ENCODE measurements at regions not wholly inside any gene's neighbourhood (a gene's known extent, or its start where the extent isn't known, plus 50 kb on each side); places are given as distances from the start of the nearest gene placed in this dataset.

DNA sequence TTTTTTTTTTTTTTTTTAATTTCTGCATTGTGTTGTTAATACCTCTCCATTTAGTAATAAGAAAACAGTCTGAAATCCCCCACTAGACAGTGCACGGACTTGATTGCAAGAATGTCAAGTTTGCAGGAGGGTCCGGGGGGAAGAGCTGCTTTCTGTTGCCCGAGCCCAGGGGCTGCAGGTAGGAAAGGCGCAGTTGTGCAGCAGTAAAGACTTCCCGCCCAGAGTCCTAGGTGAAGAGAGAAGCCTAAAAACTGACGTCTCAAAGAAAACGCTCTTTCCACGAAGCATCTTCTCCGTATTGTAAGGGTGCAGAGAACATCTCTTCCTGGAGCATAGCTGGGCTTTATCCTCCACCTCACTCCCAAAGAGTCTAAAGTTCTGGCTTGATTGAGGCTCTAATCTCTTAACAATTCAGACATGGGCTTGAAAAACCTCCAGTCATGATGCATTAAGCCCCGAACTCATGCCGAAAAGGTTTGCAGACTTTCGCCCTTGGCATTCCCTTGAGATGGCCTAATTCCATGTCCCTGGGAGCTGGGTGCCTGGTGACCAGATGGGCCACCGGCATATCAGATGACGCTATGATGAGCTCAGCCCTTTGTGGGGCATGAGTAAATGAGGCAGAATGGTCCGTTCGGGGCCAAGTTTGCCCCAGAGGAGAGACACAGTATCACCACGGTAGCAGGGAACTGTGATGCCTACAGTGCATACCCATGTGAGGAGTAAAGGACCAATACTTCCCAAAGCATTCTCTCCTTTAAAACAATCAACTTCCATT, 436.2 kb upstream of the ZFHX3 start:
- intact Hi-C loops (cut with micrococcal nuclease) = no loop called here

- intact Hi-C loops (cut with micrococcal nuclease) = no loop called here
Measured at GRCh38 chr16:73483076-73483791, 435.3 kb upstream of the ZFHX3 start.

DNA sequence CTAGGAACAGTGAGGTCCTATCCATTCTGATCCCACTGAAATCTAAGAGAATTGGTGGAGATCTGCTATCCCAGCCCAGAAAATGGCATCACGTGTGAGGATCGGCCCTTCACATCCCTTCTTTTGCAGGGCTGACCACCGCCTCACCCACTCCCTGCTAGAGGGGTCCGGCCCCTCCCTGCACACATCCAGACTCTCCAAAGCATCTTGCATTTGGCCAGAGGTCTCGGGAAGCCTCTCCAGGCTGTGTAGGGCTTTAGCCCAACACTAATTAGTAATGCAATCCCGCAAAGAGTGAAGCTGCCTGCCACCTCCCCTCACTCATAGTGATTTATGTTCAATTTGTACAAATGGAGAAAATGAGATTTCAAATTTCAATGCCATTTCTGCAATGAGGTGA, 434.4 kb upstream of the ZFHX3 start:
- intact Hi-C loops (cut with micrococcal nuclease) = no loop called here

- intact Hi-C loops (cut with micrococcal nuclease) = no loop called here
Measured at GRCh38 chr16:73480381-73480780, 432.5 kb upstream of the ZFHX3 start.

GRCh38 chr16:73473713-73474112, 425.8 kb upstream of the ZFHX3 start:
- intact Hi-C loops (cut with micrococcal nuclease) = no loop called here

DNA sequence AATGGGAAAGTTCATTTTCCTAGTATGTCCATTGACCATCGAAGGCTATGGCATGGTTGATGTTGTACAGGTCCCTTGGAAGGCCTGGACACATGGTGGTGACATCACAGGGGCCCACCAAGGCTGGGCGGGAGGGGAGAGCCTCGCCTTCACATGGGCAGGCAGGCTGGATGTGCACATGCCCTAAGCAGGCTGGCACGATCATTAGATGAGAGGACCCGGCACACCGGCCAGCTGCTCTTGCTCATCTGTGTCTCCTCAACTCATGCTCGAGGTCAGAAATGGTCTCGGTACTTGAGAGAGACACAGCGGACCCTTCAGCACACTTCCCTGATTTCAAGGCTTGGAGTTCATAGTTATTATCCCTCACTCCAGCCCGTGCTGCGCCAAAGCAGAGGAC, 416.9 kb upstream of the ZFHX3 start:
- intact Hi-C loops (cut with micrococcal nuclease) = no loop called here

DNA sequence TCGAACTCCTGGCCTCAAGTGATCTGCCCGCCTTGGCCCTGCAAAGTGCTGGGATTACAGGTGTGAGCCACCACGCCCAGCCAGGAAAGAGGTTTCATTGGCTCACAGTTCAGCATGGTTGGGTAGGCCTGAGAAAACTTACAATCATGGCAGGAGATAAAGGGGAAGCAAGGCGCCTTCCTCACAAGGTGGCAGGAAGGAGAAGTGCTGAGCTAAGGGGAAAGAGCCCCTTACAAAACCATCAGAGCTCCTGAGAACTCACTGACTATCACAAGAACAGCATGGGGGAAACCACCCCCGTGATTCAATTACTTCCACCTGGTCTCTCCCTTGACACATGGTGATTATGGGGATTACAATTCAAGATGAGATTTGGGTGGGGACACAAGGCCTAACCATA, 411.7 kb upstream of the ZFHX3 start:
- intact Hi-C loops (cut with micrococcal nuclease) = no loop called here

DNA sequence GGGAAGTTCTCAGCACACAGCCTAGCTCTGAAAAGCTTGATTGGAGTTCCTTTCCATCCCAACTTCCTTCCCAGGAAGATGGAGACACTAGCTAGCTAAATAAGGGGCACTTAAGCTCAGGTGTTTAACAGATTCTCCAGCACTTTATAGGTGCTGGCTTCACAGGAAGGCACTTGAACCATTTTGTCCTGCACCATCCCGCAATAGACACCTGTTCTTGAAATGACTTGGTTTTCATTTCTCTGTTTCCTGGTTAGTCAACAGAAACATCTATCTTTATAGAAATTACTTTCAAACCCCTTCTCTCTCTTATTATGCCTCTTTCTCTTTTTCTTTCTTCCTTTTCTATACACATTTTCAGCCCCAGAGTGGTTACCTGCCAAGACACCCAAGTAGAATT, 409.9 kb upstream of the ZFHX3 start:
- intact Hi-C loops (cut with micrococcal nuclease) = no loop called here

- intact Hi-C loops (cut with micrococcal nuclease) = no loop called here
Measured at GRCh38 chr16:73448970-73449369, 401.0 kb upstream of the ZFHX3 start.

- intact Hi-C loops (cut with micrococcal nuclease) = no loop called here
Measured at GRCh38 chr16:73447846-73448245, 399.9 kb upstream of the ZFHX3 start.

DNA sequence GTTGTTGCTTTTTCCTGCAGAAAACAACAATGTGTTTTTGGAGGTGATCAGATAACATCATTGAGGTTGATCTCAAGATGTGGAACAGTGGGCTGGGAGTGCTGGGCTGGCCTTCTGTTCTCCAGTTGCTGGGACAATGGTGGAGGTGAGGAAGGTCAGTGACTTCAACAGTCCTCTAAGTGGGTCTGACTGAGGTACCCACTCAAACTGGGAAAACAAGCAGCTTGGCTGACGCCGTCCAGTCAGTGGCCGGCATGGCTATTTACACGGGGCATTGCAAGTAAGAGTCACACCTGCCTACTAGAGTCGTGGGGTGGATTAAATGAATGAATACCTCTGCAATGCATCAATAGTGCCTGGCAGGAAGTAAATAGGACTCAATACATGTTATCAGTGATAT, 386.7 kb upstream of the ZFHX3 start:
- intact Hi-C loops (cut with micrococcal nuclease) = no loop called here

GRCh38 chr16:73433731-73434307, 385.9 kb upstream of the ZFHX3 start:
- intact Hi-C loops (cut with micrococcal nuclease) = no loop called here

GRCh38 chr16:73432850-73433730, 385.2 kb upstream of the ZFHX3 start:
- intact Hi-C loops (cut with micrococcal nuclease) = no loop called here

DNA sequence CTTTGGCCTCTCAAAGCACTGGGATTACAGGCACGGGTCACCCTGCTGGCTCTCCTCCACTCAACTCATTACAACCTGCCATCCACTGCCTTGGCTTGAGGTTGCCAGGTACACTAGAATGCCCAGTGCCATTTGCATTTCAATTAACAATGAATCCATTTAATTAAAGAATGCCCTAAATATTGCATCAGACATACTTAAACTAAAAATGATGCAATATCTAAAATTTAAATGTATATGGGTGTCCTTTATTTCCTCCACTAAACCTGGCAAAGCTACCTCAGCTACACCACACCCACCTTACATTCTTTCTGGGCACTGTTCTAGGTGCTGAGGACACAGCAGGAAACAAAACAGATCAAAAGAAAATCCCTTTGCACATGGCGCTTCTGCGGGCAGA, 382.2 kb upstream of the ZFHX3 start:
- intact Hi-C loops (cut with micrococcal nuclease) = no loop called here

GRCh38 chr16:73428121-73428520, 380.2 kb upstream of the ZFHX3 start:
- intact Hi-C loops (cut with micrococcal nuclease) = no loop called here

DNA sequence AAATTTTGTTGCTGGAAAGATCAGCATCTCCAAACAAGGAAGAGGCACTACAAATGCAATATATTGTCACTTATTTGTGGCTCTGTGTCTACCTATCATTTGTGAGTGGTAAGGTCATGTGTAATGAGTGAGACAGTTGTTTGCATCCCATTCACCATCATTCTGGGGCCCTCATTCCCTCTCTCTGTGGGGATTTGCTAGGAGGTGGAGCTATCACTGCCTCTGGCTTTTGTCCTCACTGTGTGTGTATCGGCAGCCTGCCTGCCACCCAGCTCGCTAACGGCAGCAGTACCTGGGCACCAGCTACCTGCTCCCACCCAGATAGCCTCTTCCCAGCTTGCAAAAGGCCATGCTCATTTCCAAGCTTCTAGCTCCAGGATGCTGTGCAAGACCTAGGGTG, 379.2 kb upstream of the ZFHX3 start:
- intact Hi-C loops (cut with micrococcal nuclease) = no loop called here

- intact Hi-C loops (cut with micrococcal nuclease) = no loop called here
Measured at GRCh38 chr16:73426433-73427160, 378.7 kb upstream of the ZFHX3 start.

- intact Hi-C loops (cut with micrococcal nuclease) = no loop called here
Measured at GRCh38 chr16:73420676-73421075, 372.7 kb upstream of the ZFHX3 start.

DNA sequence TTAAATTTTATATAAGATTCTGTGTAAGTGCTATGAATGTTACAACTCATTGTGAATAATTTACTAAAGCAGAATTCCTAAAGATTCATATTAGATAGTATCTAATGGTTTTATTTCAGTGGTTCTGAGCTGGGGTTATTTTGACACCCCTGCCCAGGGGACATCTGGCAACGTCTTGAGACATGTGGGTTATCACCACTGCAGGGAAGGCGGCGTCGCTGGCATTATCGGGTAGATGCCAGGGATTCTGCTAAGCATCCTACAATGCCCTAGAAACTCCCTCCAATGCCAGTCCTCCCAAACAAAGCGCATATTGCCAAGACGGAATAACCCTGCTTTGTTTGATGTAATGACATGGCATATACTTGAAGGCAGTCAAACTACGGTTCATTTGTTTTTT, 372.3 kb upstream of the ZFHX3 start:
- intact Hi-C loops (cut with micrococcal nuclease) = no loop called here

DNA sequence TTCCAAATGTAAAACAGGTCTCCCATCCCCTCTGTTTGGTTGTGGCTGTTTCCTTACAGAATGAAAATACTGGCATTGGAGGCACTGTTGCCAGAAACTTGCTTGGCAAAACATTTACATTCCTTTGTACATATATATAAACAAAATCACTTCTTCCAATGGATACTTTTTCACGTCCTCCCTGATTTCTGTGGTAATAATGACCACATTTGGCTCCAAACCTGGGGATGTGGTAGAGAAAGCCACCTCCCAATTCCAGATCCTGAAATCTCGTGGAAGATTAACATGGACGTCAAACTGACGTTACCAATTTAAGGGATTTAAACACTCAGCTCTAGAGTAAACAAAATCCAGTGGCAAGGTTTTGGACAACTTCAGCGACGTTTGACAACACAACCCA, 370.8 kb upstream of the ZFHX3 start:
- intact Hi-C loops (cut with micrococcal nuclease) = no loop called here

DNA sequence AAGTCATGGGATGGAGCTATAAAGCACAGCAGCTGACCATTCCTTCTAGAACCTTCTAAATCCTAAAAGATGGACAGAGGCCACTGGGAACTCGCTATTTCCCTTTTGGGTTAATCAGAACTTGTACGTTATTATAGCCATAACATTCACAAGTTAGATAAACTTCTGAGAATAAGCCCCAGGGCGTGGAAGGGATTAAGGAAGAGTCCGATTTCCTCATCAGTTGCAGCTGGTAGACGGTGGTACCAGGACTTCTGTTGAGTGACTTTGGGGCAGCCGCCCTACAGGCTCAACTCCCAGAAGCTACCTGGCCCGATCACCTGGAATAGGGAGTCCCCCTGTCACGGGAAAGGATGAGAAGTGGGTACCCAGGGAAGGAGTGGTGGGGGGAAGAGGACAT, 370.1 kb upstream of the ZFHX3 start:
- intact Hi-C loops (cut with micrococcal nuclease) = no loop called here
